GM21367 (cell line): ENCODE measurements at regions not wholly inside any gene's neighbourhood (a gene's known extent, or its start where the extent isn't known, plus 50 kb on each side); places are given as distances from the start of the nearest gene placed in this dataset.
"Not testable (repeated sequence)": the region's sequence is repeated elsewhere in the genome, so short reads cannot be mapped to it uniquely, and the experiment has no call there.

Experiments
- ATAC-seq: cut with Tn5 transposase; IDR thresholded peaks from one replicate; pipeline ENCODE4 v1.9.1; 2021; ENCODE audit not compliant: unreplicated experiment

- ATAC-seq, result no peak
These were observed 901.4 kb downstream of the DIPK2A start for GRCh38 chr3:144873066-144873465.

DNA sequence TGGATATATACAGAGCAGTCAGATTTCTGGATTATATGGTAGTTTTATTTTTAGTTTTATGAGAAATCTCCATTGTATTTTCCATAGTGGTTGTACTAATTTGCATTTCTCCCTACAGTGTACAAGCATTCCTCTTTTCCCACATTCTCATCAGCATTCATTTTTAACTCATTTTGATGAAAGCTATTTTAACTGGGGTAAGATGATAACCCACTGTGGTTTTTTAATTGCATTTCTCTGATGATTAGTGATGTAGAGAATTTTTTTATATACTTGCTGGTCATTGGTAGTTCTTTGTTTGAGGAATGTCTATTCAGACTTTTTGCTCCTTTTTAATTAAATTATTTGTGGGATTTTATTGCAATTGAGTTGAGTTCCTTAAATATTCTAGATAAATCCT is 903.6 kb downstream of the DIPK2A start:
- ATAC-seq, result no peak

- no peak for ATAC-seq
These were observed 905.7 kb downstream of the DIPK2A start for GRCh38 chr3:144877356-144877755.

DNA sequence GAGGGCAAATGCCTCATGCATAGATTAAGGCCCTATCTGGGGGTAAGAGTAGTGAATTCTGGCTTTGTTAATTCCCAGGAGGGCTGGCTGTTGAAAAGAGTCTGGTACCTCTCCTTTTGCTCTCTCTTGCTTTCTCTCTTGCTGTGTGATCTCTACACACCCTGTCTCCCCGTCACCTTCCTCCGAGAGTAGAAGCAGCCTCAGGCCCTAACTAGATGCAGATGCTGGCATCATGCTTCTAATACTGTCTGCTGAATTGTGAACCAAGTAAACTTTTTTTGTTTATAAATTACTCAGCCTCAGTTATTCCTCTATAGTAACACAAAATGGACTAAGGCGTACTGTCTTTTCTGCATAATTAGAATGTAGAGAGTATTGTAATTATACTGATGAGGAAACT is 908.1 kb downstream of the DIPK2A start:
- ATAC-seq, result no peak

DNA sequence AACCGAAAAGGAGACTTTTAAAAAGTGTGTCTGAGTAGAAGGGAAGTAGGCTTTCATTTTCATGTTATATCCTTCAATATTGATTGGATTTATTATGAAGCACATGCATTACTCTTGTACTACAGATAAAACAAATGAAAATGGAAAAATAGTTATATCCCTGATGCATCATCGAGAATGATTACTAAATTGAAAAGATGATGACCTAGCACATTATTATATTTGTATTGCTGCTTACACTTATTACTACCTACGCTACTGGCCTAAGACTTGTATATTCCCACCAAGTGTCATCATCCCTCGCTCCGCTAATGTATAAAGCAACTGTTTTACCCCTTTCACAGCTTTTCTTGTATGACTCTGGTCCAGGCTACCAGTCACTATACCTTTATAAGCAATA is 922.4 kb downstream of the DIPK2A start:
- ATAC-seq, result no peak

DNA sequence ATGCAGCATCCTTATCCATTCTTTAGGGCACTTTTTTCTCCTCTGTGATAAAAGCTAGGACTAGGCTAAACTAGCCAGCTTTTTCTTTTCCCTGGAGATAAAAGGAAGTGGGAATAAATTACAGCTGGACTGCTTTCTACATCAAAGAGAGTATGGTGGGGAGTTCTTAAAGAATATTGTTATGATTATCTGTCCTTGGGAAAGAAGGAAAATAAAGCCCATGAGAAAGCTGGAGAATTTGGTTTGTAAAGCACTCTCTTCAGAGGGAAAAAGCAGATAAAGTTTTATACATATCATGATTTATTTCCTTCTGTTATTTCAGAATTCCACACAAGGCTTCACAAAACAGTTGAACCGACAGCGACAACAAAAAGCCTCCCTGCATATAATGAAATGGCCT is 923.0 kb downstream of the DIPK2A start:
- no peak for ATAC-seq

GRCh38 chr3:144900366-144900765 is 928.7 kb downstream of the DIPK2A start:
- no peak for ATAC-seq

DNA sequence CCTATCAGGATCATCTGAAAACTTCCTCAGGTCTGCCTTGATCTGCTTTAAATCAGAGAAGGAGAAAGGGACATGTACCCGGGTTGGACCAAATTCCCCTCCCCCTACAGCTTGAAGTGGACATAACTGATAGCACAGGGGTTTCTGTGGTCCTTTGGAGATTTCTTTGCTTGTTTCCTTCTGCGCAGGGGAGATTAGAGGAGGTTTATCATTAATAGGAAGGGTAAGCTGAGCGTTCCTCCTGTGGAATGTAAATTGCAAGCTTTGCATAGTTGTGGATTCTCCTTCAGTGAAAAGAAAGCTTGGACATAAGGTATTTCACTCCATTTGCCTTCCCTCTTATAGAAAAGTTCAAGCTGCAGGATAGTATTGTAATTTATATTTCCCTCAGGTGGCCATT is 936.0 kb downstream of the DIPK2A start:
- not testable (repeated sequence) for ATAC-seq

GRCh38 chr3:144912968-144913367 is 941.3 kb downstream of the DIPK2A start:
- no peak for ATAC-seq

DNA sequence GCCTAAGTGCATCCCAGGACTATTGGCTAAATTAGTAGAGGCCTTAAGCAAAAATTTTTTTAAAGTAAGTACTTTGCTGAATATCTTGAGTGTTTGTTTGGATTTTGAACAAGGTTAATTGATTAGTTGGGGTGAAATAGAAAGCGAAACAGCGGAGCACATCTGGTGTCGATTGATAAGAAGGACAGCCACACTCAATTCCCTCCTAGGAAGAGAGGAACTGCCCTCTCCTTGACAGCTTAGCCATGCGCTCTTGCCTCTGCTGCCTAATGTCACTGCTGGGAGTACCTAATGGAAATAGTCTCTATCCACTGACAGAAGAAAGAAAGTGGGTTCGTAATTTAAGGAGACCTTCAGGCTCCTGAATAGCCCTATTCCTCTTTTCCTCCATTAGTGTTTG is 943.6 kb downstream of the DIPK2A start:
- ATAC-seq, result no peak

DNA sequence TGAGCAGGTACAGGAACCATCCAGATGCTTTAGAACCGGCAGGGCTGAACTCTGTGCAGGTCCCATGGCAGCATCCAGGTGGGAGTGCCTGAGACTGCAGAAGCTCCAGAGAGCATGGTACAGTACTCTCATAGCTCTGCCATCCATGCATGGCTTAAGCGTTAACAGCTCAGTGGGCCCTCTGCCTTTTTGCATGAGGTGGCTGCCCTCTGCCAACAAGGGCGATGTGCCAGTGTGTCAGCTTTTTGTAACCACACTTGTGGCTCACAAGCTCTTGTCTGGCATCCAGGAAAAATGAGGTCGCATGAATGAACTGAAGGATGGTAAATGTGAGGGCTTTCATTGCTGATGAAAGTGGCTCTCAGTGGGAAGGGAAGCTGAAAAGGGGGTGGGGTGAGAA is 950.1 kb downstream of the DIPK2A start:
- no peak for ATAC-seq

DNA sequence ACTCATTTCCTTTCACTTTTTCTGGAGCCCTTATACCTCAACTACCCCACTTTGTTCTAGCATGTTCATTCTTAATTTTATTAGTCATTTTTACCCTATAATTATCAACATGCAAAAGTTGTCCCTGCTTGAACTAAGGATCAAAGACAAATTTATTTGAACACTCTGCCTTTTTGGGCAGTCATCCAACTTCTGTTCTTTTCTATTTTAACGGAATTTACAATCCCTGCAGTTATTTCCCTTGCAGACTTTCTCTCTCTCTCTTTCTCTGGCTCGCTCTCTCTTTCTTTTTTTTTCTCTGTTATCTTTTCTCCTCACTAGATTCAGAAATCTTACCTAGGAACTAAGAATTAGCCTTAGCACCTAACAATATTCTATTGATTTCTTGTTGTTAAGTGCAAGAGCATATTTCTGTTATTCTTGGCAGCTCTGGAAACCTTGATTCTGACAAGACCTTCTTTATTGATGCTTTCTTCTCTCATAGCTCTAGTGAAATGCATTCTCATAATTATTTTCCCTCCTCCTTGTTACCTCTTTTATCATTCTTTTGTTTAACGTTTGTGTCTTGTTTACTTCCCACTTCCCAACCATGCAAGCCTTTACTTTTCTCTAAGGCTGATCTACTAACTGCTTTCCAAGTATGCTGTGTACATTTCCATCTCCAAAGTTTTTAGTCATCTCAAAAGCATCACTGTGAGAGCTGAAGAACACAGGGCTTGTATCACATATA is 951.6 kb downstream of the DIPK2A start:
- ATAC-seq, result no peak

DNA sequence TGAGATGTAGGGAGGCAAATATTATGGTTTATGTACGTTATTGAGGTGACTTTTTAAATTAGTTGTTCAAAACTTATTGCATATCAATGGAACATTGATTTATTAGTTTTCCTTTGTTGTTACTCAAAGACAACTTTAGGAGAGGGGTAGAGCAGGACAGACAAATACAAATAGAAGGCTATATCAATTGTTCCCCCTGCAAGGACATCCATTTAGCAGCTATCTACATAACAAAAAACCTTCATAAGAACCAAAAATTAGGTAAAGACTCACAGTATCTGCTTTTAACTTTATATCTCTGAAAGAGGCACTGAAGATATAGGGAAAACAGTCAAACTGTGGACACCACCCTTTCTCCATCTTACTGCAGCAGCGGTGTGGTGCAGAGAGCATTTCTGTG is 958.8 kb downstream of the DIPK2A start:
- no peak for ATAC-seq

- ATAC-seq, result no peak
These were observed 960.0 kb downstream of the DIPK2A start for GRCh38 chr3:144931590-144931989.

- ATAC-seq, result no peak
These were observed 970.6 kb downstream of the DIPK2A start for GRCh38 chr3:144942093-144942837.

- ATAC-seq, result no peak
These were observed 971.2 kb downstream of the DIPK2A start for GRCh38 chr3:144942838-144943197.

DNA sequence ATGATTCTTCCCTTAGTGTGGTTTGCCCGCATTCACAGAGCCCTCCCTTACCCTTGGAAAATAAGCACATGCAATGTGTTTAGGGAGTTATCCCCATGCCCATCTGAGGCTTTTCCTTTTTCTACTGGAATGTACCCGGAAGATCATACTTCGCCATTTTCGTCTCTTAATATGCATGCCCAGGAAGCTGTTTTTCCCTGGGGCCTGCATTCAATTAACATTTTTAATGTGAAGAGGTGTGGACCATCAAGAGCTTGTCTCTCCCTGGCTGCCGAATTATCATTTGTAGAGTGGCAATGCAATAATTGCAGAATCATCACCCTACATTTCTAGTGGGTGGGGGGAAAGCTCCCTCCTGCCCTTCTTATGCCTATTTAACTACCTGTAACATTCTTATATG is 976.3 kb downstream of the DIPK2A start:
- ATAC-seq, result no peak

- no peak for ATAC-seq
These were observed 977.1 kb downstream of the DIPK2A start for GRCh38 chr3:144948711-144949110.

- no peak for ATAC-seq
These were observed 982.3 kb downstream of the DIPK2A start for GRCh38 chr3:144953959-144954358.

GRCh38 chr3:144957398-144958101 is 985.9 kb downstream of the DIPK2A start:
- ATAC-seq, result no peak

DNA sequence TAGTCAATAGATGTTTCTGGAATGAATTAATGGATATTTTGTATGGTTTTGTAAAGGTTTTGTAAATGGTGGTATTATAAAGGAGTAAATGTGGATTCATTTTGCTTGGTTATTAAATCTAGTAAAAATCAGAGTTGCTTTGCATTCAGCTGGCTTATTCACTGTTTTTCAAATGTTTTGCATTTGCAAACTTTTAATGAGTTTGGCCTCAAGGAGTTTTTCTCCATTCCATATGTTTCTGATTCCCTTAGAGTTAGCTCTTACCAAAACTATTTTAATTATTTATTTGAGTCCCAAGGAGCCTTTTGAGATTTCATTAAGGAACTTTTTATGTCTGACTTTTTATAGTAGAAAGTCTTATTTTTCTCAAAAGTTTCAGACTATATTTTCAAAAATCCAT is 992.2 kb downstream of the DIPK2A start:
- ATAC-seq, result no peak

DNA sequence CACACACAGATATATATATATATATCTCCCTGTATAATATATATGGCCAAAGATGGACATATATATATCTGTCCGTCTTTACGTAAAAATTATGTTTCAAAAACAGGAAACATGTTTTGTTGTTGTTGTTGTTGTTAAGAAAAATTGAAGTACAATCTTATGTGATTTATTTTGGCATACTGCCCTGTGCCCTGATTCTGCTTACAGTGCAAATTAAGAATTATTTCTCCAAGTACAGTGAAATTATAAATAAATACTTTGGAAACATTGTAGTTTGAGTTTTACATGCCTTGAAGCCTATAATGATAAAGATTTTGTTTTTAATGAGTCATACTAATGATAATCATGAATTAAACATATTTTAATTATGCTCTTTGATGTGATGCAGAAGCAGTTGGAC is 994.9 kb downstream of the DIPK2A start:
- ATAC-seq, result no peak
